NCI-H510A (cell line): ENCODE measurements at regions not wholly inside any gene's neighbourhood (a gene's known extent, or its start where the extent isn't known, plus 50 kb on each side); places are given as distances from the start of the nearest gene placed in this dataset.
A peak's percentile ranks its signal among the peaks of the same experiment; 100 is the strongest.

Experiments
- DNase-seq: peaks from one replicate; lab custom pipeline; 2025; lab: John Stamatoyannopoulos, UW

- peak; percentile 15 for DNase-seq
Measured at GRCh38 chr13:82698941-82699340, 1183.3 kb downstream of the SLITRK1 start.

- no peak for DNase-seq
Measured at GRCh38 chr13:82698383-82698782, 1183.9 kb downstream of the SLITRK1 start.

GRCh38 chr13:82693607-82694006 lies 1188.7 kb downstream of the SLITRK1 start:
- DNase-seq = no peak

- DNase-seq = no peak
Measured at GRCh38 chr13:82688400-82688994, 1193.8 kb downstream of the SLITRK1 start.

- DNase-seq = no peak
Measured at GRCh38 chr13:82687884-82688283, 1194.4 kb downstream of the SLITRK1 start.

- no peak for DNase-seq
Measured at GRCh38 chr13:82681535-82681934, 1200.7 kb downstream of the SLITRK1 start.

GRCh38 chr13:82678052-82678451 lies 1204.2 kb downstream of the SLITRK1 start:
- DNase-seq = no peak

- DNase-seq = no peak
Measured at GRCh38 chr13:82675024-82675423, 1207.2 kb downstream of the SLITRK1 start.

- DNase-seq = no peak
Measured at GRCh38 chr13:82674546-82674945, 1207.7 kb downstream of the SLITRK1 start.

GRCh38 chr13:82672248-82672647 lies 1210.0 kb downstream of the SLITRK1 start:
- DNase-seq = no peak

- no peak for DNase-seq
Measured at GRCh38 chr13:82664183-82664582, 1218.1 kb downstream of the SLITRK1 start.

GRCh38 chr13:82661126-82661525 lies 1221.1 kb downstream of the SLITRK1 start:
- DNase-seq = no peak

GRCh38 chr13:82658811-82659210 lies 1223.5 kb downstream of the SLITRK1 start:
- no peak for DNase-seq

- no peak for DNase-seq
Measured at GRCh38 chr13:82657471-82657870, 1224.8 kb downstream of the SLITRK1 start.

- no peak for DNase-seq
Measured at GRCh38 chr13:82654861-82655855, 1227.1 kb downstream of the SLITRK1 start.

GRCh38 chr13:82654143-82654542 lies 1228.1 kb downstream of the SLITRK1 start:
- DNase-seq = no peak

GRCh38 chr13:82647540-82647939 lies 1234.7 kb downstream of the SLITRK1 start:
- no peak for DNase-seq

GRCh38 chr13:82636119-82636518 lies 1246.2 kb downstream of the SLITRK1 start:
- DNase-seq = no peak

- DNase-seq = no peak
Measured at GRCh38 chr13:82634946-82635345, 1247.3 kb downstream of the SLITRK1 start.

GRCh38 chr13:82627183-82627582 lies 1255.1 kb downstream of the SLITRK1 start:
- DNase-seq = no peak

- DNase-seq = no peak
Measured at GRCh38 chr13:82625717-82626116, 1256.6 kb downstream of the SLITRK1 start.

GRCh38 chr13:82615043-82615442 lies 1267.2 kb downstream of the SLITRK1 start:
- no peak for DNase-seq

- no peak for DNase-seq
Measured at GRCh38 chr13:82614086-82614485, 1268.2 kb downstream of the SLITRK1 start.
